HPDE6-E6E7 (cell line): ENCODE measurements at regions not wholly inside any gene's neighbourhood (a gene's known extent, or its start where the extent isn't known, plus 50 kb on each side); places are given as distances from the start of the nearest gene placed in this dataset.
"Not testable (repeated sequence)": the region's sequence is repeated elsewhere in the genome, so short reads cannot be mapped to it uniquely, and the experiment has no call there.

Source experiments
- DNase-seq: peaks from one replicate; pipeline ENCODE4 v3.0.0; 2011; ENCODE audit warnings: missing footprints; ENCODE audit errors: extremely low spot score

- no peak for DNase-seq
Observed at GRCh38 chr20:33908336-33908735, 85.4 kb upstream of the RALY start.

- DNase-seq = no peak
Observed at GRCh38 chr20:33908868-33909267, 84.8 kb upstream of the RALY start.

DNA sequence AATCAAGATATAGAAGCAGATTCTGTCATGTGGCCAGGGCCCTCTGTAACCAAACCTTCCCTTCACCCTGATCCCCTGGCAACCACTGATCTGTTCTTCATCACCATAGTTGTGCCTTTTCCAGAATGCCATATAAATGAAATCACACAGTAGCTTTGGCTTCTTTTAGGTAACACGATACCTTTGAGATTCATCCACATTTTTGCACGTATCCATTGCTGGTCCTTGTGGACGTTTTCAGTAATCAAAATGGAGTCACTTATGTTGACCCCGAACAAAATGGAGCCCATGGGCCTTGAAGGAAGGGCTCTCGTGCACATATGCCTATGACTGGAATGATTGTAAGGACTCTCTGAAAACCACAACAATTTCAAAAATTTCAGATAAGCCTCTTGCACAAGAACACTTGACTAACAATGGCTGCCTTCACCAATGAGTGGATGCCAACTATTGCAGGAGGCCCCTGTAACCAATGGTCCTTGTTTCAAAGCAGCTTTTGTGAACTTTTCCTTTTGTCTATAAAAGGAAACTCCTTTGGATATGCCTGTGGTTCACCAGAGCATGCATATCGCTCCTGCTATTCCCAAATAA is 84.3 kb upstream of the RALY start:
- DNase-seq = no peak

GRCh38 chr20:33910056-33910455 is 83.7 kb upstream of the RALY start:
- no peak for DNase-seq

- no peak for DNase-seq
Observed at GRCh38 chr20:33910529-33911327, 83.0 kb upstream of the RALY start.

- DNase-seq = peak; percentile 88
Observed at GRCh38 chr20:33914919-33915318, 78.8 kb upstream of the RALY start.

DNA sequence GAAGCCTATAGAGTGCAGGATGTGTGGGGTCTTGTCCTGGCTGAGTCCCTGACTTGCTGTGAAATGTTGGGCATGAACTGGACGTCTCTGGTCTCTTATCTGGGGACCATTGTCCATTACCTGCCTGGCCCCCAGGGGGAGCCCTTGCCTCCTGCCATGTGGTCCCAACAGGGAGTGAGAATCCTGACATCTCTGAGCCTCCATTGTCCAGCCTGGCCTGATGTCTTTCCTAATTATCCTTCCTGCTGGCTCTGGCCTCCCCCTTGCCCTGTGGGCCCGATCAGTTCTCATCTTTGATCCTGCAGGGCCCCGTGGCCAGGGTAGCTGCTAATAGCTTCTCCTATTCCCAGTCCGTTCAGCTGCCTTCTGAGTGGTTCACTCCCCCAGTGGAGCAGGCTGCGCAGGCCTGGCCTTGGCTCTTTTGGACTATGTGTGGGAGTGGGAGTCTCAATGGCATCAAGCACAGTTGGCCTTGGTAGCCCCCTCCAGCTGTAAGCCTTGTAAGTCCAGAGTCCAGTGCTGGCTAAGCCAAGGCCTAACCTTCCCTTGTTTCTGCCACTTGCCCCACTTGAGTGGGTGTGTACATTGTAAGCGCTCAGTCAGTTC is 77.9 kb upstream of the RALY start:
- DNase-seq = peak; percentile 83

GRCh38 chr20:33916768-33917167 is 76.9 kb upstream of the RALY start:
- DNase-seq = no peak

DNA sequence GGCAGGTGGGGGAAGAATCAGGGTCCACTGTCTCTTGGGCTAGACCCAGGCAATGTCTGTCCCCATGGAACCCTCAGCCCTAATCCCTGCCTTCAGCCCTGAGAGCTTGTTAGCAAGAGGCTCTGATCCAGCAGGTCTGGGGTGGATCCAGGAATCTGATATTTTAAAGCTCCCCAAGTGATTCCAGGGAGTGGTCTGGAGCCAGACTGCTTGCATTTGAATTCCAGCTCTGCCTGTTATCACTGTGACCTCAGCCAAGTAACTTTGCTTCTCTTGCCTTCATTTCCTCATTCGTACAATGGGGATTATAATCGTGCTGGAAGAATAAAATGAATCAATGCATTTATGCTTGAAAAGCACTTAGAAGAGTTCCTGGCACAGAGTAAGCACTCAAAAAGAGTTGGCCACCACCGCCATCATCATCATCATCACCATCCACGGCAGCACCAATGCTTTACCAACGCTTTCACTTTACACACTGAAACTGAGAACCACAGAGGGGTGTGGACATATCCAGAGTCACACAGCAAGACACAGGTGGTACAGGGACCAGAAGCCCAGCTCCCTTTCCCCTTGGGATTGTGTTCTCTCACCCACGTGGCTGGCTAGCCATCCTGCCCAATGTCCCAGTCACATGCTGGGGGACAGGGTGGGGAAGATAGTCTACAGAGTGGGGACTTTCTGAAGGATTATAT is 75.7 kb upstream of the RALY start:
- DNase-seq = no peak

GRCh38 chr20:33918662-33919061 is 75.0 kb upstream of the RALY start:
- no peak for DNase-seq

- DNase-seq = no peak
Observed at GRCh38 chr20:33919653-33920052, 74.1 kb upstream of the RALY start.

DNA sequence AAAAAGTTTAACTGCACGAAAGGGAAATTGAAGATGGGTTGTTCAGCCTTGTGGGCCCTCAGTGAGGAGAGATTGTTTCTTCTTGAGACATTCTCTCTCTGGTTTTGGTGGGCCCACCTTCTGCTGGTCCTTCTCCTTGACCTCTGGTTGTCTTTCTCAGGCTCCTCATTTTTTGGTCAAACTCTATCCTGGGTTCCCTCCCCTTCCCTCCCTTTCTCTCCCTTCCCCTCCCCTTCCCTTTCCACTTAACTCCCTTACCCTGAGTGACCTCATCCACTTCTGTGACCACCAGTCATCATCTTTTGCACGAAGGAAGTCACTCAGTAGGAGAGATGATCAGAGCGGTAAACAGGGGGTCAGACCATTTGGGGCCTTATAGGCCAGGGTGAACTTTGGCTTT is 71.5 kb upstream of the RALY start:
- no peak for DNase-seq

DNA sequence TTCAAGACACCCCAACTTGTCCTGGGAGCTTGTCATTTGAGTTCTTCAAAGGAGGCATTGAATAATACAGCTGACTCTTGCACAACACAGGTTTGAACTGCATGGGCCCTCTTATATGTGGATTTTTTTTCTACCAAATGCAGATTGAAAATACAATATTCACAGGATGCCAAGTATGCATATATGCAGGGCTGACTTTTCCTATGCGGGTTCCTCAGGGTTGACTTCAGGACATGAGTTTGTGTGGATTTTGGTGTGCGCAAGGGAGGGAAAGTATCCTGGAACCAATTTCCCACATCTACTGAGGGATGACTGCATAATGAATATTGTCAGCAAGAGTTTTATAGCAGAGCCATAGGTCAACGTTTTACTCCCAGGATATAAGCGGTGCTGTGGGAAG is 70.0 kb upstream of the RALY start:
- no peak for DNase-seq

DNA sequence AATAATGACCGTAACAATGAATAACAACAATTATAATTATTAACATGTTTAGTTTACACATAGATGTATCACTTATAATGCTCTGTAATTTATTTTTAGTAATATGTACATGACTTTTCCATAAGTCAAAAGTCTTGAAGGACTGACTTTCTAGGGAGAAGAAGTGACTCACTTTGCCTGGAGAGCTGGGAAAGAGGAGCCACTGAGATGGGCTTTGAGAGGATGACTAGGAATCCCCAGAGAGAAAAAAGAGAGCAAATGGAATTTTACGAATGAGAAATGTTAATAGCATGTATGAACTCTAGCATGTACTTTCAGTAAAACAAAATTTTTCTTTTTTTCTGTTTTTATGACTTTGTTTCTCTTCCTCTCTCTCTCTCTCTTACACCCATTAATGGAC is 67.8 kb upstream of the RALY start:
- DNase-seq = no peak

DNA sequence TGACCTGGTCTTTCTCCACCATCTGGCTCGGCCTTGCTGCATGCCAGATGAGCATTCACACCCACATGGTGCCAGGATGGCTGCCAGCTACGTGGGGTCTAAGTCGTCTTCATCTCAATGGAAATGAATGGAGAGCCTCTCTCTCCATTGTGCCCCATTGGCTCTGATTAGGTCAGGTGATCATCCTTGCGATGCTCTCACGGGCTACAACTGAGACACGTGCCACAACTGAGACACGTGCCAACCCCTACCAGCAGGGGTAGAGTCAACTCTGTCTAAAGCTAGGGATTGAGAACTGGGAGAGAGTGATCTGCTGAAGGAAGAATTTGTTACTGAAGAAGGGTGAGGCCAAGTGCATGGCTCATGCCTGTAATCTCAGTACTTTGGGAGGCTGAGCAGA is 67.3 kb upstream of the RALY start:
- DNase-seq = no peak

GRCh38 chr20:33927724-33928123 is 66.0 kb upstream of the RALY start:
- no peak for DNase-seq

DNA sequence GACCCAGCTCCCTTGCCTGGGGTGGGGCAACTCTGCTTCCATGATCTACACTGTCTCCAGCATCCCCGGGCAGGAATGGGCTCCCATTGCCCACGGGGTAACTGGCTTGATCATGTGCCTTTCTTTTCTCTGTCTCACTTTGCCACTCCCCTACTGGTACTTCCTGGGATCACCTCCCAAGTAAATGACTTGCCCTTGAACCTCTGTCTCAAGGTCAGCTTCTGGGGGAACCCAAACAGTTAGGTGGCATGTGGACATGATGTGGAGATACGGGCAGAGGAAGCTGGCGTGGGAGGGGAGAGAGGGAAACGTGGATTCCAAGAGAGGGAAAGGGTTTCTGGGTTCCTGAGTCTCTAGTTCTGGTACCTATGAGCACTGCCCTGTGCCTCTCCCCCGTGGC is 63.8 kb upstream of the RALY start:
- no peak for DNase-seq

DNA sequence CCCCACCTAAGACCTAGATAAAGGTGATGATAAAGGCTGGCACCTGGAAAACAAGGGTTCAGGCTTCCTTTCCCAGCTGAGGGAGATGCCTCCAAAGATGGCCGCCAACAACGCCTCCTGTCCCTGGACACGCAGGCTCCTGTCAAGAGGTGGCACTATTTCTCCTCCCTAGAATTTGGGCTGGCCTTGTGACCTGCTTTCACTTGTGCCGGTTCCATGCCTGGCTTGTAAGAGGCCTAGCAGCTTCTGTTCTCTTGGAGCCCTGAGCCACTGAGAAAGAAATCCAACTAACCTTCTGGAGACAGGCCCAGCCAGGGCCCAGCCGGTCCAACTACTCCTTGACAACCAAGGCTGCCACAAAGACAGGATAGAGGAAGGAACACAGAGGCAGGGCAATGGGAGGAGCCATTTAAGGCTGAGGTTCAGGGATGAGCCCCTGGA is 60.2 kb upstream of the RALY start:
- DNase-seq = peak; percentile 84

DNA sequence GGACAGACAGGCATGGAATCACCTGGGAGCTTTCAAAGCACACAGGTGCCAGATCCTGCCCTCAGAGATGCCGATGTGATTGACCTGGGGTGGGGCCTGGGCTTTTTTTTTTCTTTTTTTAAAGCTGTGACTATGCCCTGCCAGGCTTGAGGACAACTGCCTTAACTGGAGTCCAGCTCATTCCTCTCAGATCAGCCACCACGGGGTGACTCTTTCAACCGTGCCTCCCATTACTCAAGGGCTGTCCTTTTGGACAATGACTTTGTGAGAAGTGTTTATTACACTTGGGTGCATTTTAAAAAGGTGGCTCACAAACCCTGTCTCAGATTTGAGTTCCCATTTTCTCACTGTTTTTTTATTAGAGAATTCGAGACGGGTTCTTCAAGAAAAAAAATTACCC is 57.1 kb upstream of the RALY start:
- DNase-seq = no peak

DNA sequence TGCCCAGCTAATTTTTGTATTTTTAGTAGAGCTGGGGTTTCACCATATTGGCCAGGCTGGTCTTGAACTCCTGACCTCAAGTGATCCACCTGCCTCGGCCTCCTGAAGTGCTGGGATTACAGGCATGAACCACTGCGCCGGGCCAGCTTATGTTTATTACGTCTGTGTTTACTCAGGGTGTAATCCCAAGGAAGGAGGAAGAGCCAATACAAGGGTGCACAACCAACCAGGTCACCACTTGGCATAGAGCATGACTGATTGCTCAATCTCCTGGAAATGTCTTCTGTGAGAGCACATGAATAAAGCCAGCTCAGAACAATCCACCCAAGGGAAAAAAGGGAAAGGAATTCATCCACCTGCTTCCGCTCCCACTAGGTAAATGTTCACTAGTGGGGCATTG is 54.7 kb upstream of the RALY start:
- not testable (repeated sequence) for DNase-seq

DNA sequence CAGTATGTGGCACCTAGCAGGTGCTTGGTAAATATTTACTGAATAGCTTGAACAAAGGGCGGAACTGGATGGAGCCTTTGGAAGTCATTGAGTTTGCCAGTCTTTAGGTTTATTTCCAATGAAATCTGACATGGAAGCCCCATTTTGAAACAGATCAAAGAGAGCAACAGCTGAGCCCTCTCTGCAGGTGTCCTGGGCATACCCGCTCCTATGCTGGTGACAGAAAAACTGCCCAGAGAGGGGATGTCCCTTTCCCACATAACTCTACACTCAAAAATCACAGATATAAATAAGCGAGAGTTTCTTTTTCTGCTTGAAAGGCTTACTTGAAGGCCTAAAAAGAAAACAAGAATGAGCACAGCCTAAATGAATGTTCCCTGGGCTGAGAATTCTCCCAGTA is 53.0 kb upstream of the RALY start:
- no peak for DNase-seq
